BE2C (cell line): ENCODE measurements at regions not wholly inside any gene's neighbourhood (a gene's known extent, or its start where the extent isn't known, plus 50 kb on each side); places are given as distances from the start of the nearest gene placed in this dataset.
A peak's percentile ranks its signal among the peaks of the same experiment; 100 is the strongest.

Source experiments
- DNase-seq: peaks from one replicate; pipeline ENCODE4 v3.0.0-alpha.2; 2020
- H3K27me3 ChIP-seq: fragments of 250-450 bp; sonication (Bioruptor Pico); 2 replicates; pipeline ENCODE4 v1.5.1; 2020; ENCODE audit warnings: mild to moderate bottlenecking
- H3K36me3 ChIP-seq: fragments of 250-450 bp; sonication (Bioruptor Pico); 2 replicates; pipeline ENCODE4 v1.5.1; 2020; ENCODE audit warnings: mild to moderate bottlenecking
- H3K4me1 ChIP-seq: fragments of 250-450 bp; sonication (Bioruptor Pico); 2 replicates; pipeline ENCODE4 v1.5.1; 2020
- H3K4me3 ChIP-seq: 2 replicates; pipeline ENCODE4 v1.5.1; 2011; ENCODE audit warnings: low read depth, low read length
- H3K9me3 ChIP-seq: fragments of 250-450 bp; sonication (Bioruptor Pico); 2 replicates; pipeline ENCODE4 v1.5.1; 2020
- TF ChIP-seq, protein P1 (sequence below): IDR thresholded peaks from 2 replicates; pipeline ENCODE4 v1.5.1; 2012; ENCODE audit warnings: mild to moderate bottlenecking, low read depth, low read length

DNA sequence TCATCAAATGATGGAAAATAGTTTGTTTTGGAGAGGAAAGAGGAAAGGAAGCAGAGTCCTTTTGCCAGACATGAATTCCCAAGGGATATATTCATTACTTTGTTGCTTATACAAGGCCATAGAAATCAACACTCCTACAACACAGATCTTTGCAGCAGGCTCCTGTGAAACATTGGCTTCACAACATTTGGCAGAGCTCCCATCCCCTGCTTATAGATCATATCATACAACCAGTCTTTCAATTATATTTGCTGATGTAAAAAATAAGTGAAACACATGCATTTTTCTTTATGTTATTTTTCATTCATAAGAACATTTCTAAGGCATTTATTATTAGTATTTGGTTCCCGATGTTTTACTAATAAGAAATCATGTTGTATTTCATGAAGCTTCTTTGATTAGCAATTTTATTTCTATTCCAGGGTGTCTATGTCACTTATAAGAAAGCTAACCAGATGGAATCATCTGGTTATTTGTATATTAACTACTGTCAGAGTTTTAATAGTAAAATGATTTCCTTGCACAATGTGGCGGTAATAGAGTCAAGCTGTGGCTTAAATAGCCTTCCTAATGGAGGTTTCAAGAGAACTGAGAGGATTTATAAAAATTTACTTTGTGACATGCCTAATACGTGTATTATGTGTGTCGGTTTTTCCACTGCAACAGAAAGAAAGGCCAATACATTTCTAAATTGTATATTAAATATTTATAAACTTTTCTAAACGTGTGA is 470.3 kb upstream of the NCAM2 start:
- TF ChIP-seq, protein P1, sequence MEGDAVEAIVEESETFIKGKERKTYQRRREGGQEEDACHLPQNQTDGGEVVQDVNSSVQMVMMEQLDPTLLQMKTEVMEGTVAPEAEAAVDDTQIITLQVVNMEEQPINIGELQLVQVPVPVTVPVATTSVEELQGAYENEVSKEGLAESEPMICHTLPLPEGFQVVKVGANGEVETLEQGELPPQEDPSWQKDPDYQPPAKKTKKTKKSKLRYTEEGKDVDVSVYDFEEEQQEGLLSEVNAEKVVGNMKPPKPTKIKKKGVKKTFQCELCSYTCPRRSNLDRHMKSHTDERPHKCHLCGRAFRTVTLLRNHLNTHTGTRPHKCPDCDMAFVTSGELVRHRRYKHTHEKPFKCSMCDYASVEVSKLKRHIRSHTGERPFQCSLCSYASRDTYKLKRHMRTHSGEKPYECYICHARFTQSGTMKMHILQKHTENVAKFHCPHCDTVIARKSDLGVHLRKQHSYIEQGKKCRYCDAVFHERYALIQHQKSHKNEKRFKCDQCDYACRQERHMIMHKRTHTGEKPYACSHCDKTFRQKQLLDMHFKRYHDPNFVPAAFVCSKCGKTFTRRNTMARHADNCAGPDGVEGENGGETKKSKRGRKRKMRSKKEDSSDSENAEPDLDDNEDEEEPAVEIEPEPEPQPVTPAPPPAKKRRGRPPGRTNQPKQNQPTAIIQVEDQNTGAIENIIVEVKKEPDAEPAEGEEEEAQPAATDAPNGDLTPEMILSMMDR, result no peak
- no peaks in the 10 kb centered on the region for H3K36me3 ChIP-seq
- H3K4me1 ChIP-seq, result peaks cover 5% of the 10 kb centered on the region
- no peaks in the 10 kb centered on the region for H3K9me3 ChIP-seq
- H3K4me3 ChIP-seq, result peak overlapping the region; percentile 40
- H3K27me3 ChIP-seq, result no peaks in the 10 kb centered on the region
- DNase-seq, result peak; percentile 76

DNA sequence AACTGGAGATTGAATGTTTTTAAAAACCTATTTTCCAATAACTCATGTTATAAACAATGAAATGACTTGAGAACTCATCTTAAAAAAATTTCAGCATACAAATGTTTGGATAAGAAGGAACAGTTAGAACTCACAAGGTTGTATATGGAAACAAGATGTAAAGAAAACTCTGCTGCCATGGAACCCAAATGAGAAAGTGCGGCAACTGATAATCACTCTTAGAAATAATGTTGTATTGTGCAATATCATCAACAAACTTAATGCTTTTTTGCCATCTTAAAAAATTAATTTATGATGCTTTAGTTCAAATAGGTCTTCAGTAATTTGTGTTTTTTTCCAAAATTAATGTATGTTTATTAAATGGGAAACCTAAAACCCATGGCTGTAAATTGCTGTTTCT is 461.1 kb upstream of the NCAM2 start:
- DNase-seq, result no peak
- Histone ChIP-seq H3K4me1 (no peaks in the 10 kb centered on the region), H3K36me3 (no peaks in the 10 kb centered on the region), H3K9me3 (no peaks in the 10 kb centered on the region), H3K27me3 (no peaks in the 10 kb centered on the region), H3K4me3 (no peak overlapping the region)
- TF ChIP-seq, protein P1, result no peak

DNA sequence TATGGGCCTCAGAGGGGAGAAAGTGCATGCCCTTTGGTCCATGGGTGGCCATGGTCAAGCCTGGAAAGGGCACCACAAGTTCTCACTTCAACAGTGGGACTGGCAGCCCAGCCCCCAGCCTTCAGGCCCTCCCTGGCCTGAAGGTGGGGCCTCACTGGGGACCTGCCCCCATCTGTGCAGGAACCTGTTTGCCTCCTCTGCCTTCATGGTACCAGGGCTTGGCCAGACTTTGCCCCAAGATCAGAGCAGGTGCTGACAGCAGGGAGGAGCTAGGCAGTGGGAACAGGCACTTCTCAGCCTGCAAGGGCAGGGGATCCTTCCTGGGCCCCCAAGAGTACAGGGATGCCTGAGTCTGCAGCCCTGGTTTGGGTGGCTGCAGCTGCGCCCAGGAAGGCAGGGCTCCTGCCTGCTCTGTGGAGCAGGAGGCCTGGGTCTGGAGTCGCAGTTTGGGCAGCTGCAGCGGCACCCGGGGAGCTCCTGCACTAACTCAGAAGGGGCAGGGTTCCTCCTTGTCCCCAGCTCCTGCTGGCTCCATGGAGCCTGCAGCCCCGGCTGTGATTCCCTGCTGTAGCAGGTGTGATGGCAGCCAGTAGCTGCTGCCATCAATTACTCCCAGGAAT is 460.1 kb upstream of the NCAM2 start:
- no peak overlapping the region for H3K4me3 ChIP-seq
- H3K4me1 ChIP-seq, result no peaks in the 10 kb centered on the region
- no peaks in the 10 kb centered on the region for H3K9me3 ChIP-seq
- H3K27me3 ChIP-seq, result no peaks in the 10 kb centered on the region
- H3K36me3 ChIP-seq, result no peaks in the 10 kb centered on the region
- TF ChIP-seq, protein P1, result no peak
- DNase-seq, result no peak

DNA sequence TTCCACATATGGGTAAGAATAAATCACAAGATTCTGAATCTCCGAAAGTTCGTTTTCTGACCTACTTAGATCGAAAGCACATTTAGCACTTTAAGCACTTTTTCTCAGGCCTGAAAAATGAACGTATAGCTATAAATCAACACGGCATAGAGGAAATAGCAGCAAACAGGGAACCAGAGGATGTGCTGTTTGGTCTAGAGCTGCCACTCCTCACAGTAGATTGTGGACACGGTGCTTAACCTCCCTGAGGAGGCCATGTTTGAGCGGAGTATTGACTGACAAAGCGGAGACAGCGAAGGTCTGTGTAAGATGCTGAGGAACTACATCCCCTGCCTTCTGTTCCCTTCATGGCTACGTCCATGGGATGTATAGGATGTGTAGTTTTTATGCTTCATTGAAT is 452.8 kb upstream of the NCAM2 start:
- TF ChIP-seq, protein P1, result no peak
- Histone ChIP-seq H3K4me3 (no peak overlapping the region), H3K27me3 (no peaks in the 10 kb centered on the region), H3K9me3 (no peaks in the 10 kb centered on the region), H3K4me1 (no peaks in the 10 kb centered on the region), H3K36me3 (no peaks in the 10 kb centered on the region)
- DNase-seq, result no peak

DNA sequence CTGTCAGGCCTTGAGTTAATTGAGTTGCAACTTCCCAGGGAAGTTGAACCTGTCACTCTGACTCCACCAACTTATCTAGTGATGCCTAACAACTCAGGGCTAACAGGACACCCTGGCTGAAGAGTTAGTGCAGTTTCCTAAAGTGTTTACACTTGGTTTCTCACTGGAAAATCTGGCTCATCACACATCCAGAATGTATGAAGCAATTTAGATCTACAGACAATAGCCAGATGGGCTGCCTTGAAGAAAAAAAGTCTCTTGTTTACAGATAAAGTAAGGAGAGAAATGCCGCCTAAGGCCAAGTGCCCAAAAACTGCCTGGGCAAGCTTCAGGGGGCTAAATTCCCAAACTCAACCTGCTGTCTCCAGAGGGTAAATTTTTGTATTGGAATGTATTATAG is 446.3 kb upstream of the NCAM2 start:
- DNase-seq, result no peak
- H3K27me3 ChIP-seq, result no peaks in the 10 kb centered on the region
- no peak overlapping the region for H3K4me3 ChIP-seq
- H3K9me3 ChIP-seq, result no peaks in the 10 kb centered on the region
- TF ChIP-seq, protein P1, result no peak
- H3K4me1 ChIP-seq, result no peaks in the 10 kb centered on the region
- H3K36me3 ChIP-seq, result no peaks in the 10 kb centered on the region

DNA sequence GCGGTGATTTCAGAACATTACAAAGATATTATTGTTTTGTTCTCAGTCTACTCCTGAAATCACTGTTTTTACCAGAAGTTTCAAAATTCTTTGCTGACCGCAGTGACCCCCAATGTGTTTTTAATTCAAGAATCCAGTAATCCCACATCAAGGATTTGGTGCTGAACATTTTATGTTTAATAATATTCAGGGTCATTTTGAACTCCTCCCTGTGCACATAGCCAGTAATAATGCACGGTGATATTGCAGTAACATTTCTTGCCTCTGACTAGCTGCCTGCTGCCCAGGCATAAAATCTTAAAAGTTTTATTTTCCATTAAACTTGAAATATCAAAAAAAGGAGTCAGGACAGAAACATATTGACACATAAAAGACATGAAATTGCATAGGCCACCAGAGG is 443.4 kb upstream of the NCAM2 start:
- H3K36me3 ChIP-seq, result no peaks in the 10 kb centered on the region
- TF ChIP-seq, protein P1, result no peak
- H3K4me1 ChIP-seq, result no peaks in the 10 kb centered on the region
- DNase-seq, result no peak
- no peaks in the 10 kb centered on the region for H3K27me3 ChIP-seq
- no peak overlapping the region for H3K4me3 ChIP-seq
- no peaks in the 10 kb centered on the region for H3K9me3 ChIP-seq
